Body of pancreas (tissue), 4 donors: ENCODE measurements at regions not wholly inside any gene's neighbourhood (a gene's known extent, or its start where the extent isn't known, plus 50 kb on each side); places are given as distances from the start of the nearest gene placed in this dataset.

Experiments used
- ATAC-seq: fragments of 150-250 bp; one replicate; pipeline ENCODE4 v1.9.1; 2016
- DNase-seq, 4 donors: peaks; one replicate each; pipeline ENCODE4 v3.0.0-alpha.2; 2019
- H3K27ac ChIP-seq, 4 donors: fragments of 200-600 bp; sonication (generic); 1 replicate in 3 of 4; 2 replicates in 1 of 4; pipeline versions ENCODE4 v1.5.1 to v1.6.1; 2016 to 2019; ENCODE audit warnings: mild to moderate bottlenecking in 1 of 4, mixed read lengths in 1 of 4, moderate library complexity in 1 of 4
- H3K27me3 ChIP-seq, 2 donors: fragments of 200-600 bp; sonication (generic); one replicate each; pipeline ENCODE4 v1.6.0; 2016; ENCODE audit warnings: mild to moderate bottlenecking in 1 of 2
- H3K36me3 ChIP-seq, 2 donors: fragments of 200-600 bp; sonication (generic); replicated peaks in 1 of 2; 2 replicates each; pipeline ENCODE4 v1.5.1; 2016; ENCODE audit warnings: low read depth in 2 of 2; ENCODE audit not compliant: insufficient read depth in 1 of 2
- H3K4me1 ChIP-seq: fragments of 200-600 bp; sonication (generic); one replicate; pipeline ENCODE4 v1.6.0; 2016
- H3K4me3 ChIP-seq, 2 donors: fragments of 200-600 bp; sonication (generic); 1 replicate in 1 of 2; 2 replicates in 1 of 2; pipeline ENCODE4 v1.5.1; 2016 to 2019
- H3K9me3 ChIP-seq, 3 donors: fragments of 200-600 bp; sonication (generic); 1 replicate in 2 of 3; 2 replicates in 1 of 3; pipeline ENCODE4 v1.5.1; 2016
- POLR2A ChIP-seq, 3 donors: fragments of 450-650 bp; IDR thresholded peaks; one replicate each; pipeline ENCODE4 v1.6.1; 2016; ENCODE audit warnings: antibody characterized with exemption in 3 of 3, mild to moderate bottlenecking in 2 of 3
- WGBS, 2 donors: methylation state at CpG; one replicate each; pipeline ENCODE4 v1.1.5; 2017; 5-methylcytosine and 5-hydroxymethylcytosine counted together
- intact Hi-C: fragments of 100-400 bp; cut with DNase I; formaldehyde crosslinking; loops from one replicate; pipeline ENCODE4 v1.15.1; 2023
- TF ChIP-seq, protein P1 (sequence below), 7 experiments: fragments of 450-650 bp in 4 of 7; fragments of 200-600 bp in 3 of 7; sonication (generic) in 3 of 7; IDR thresholded peaks; one replicate each; pipeline ENCODE4 v1.5.1; 2016 to 2019; ENCODE audit warnings: antibody characterized with exemption in 7 of 7

DNA sequence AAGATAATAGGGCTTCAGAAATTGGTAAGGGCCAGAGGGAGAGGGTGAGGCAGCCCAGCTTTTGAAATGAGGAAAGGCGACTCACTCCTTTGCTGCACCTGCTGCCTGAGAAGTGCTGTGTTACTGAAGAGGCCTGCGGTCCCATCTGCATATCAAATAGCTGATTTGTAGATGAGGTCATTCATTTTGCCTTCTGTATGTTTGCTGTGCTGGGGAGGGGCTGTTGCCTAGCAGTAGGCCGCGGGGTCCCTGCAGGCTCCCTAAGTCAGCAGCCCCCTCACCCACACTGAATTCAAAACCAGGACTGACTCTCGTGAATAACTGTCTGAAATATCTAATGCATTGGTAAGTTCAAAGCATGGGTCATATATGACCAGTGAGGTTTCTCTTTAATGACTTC is 377.2 kb downstream of the SOX11 start:
- TF ChIP-seq, protein P1, sequence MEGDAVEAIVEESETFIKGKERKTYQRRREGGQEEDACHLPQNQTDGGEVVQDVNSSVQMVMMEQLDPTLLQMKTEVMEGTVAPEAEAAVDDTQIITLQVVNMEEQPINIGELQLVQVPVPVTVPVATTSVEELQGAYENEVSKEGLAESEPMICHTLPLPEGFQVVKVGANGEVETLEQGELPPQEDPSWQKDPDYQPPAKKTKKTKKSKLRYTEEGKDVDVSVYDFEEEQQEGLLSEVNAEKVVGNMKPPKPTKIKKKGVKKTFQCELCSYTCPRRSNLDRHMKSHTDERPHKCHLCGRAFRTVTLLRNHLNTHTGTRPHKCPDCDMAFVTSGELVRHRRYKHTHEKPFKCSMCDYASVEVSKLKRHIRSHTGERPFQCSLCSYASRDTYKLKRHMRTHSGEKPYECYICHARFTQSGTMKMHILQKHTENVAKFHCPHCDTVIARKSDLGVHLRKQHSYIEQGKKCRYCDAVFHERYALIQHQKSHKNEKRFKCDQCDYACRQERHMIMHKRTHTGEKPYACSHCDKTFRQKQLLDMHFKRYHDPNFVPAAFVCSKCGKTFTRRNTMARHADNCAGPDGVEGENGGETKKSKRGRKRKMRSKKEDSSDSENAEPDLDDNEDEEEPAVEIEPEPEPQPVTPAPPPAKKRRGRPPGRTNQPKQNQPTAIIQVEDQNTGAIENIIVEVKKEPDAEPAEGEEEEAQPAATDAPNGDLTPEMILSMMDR (IDR thresholded peaks at IDR 0.05): no peak
- no peak for TF ChIP-seq POLR2A (IDR thresholded peaks at IDR 0.05)
- no peaks in the 10 kb centered on the region for H3K27me3 ChIP-seq
- DNase-seq: no peak

DNA sequence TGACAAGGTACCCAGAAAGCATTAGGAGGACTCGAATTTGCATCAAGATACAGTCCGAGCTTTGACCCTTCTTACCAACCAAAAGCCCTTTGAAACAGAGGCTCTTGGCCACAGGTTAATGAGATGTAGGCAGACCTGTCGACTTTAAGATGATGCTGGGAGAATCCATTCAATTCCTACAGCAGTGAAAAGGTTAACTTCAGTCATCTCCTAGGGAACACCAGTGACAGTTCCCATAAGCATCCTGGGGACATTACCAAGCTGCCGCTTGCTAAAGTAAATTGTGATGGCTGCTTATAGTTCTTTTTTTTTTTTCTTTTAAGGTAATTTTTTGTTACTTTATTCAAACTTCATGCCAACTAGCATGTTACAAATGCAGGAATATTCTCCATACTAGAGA is 379.3 kb downstream of the SOX11 start:
- Histone ChIP-seq H3K36me3 (no peaks in the 10 kb centered on the region), H3K27me3 (no peaks in the 10 kb centered on the region), H3K4me3 (no peak overlapping the region), H3K27ac (no peak overlapping the region), H3K9me3 (no peaks in the 10 kb centered on the region), H3K4me1 (no peaks in the 10 kb centered on the region)
- WGBS, 2 donors: 56 to 62% methylated on average over 4 of the region's 4 CpGs
- no peak for ATAC-seq
- TF ChIP-seq POLR2A (IDR thresholded peaks at IDR 0.05): no peak
- TF ChIP-seq, protein P1 (IDR thresholded peaks at IDR 0.05): no peak
- intact Hi-C loops: no loop called here
- DNase-seq: no peak

More for the DNA sequence above, 377.2 kb downstream of the SOX11 start:
- 65 to 69% methylated on average over 5 of the region's 5 CpGs for WGBS, 2 donors
- Histone ChIP-seq H3K27ac (no peak overlapping the region), H3K36me3 (no peaks in the 10 kb centered on the region), H3K9me3 (no peaks in the 10 kb centered on the region), H3K4me1 (no peaks in the 10 kb centered on the region), H3K4me3 (no peak overlapping the region)
- intact Hi-C loops: no loop called here
- ATAC-seq: no peak

DNA sequence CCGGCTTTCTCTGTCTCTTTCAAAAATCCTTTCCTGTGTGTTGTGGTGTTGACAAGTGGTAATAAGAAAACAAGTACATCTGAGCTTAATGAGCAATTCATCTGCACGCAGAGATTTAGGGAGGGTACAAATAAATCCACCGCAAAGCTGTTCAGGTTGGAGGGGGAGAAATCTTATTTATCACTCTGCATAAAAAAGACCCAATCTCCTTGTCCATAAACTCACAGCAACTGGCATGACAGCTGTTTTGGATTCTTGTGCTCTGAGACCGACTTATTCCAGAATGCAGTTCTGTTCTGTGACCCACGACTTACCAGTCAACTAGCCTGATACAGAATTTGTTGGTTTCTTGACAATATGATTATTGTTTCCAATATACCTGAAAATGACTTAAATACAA is 380.1 kb downstream of the SOX11 start:
- no peak for ATAC-seq
- Histone ChIP-seq H3K36me3 (no peaks in the 10 kb centered on the region), H3K27ac (no peak overlapping the region), H3K27me3 (no peaks in the 10 kb centered on the region), H3K9me3 (no peaks in the 10 kb centered on the region), H3K4me3 (no peak overlapping the region), H3K4me1 (no peaks in the 10 kb centered on the region)
- TF ChIP-seq, protein P1 (IDR thresholded peaks at IDR 0.05): no peak
- no peak for TF ChIP-seq POLR2A (IDR thresholded peaks at IDR 0.05)
- WGBS, 2 donors: 75% methylated on average over 5 of the region's 5 CpGs
- no peak for DNase-seq
- intact Hi-C loops: no loop called here

DNA sequence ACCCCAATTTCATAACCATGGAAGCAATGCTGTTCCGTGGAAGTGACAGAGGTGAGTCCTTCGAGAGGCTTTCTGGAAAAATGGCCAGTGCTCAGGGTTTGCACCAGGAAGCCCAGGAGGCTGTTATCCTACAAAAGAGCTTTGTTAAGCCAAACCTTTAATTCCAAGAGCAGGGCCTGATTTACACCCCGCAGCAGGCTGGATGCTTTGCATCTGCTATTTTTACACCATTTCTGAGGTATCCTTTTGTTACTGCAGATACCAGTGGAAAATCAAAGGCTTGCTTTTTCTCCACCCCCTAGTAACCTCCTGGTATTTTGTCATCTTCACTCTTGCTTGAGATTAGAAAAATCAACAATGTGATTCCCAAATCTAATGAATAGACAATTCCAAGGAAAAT is 380.6 kb downstream of the SOX11 start:
- Histone ChIP-seq H3K27me3 (no peaks in the 10 kb centered on the region), H3K27ac (no peak overlapping the region), H3K9me3 (no peaks in the 10 kb centered on the region), H3K4me1 (peaks cover 3% of the 10 kb centered on the region), H3K4me3 (no peak overlapping the region), H3K36me3 (no peaks in the 10 kb centered on the region)
- DNase-seq (no peak), ATAC-seq (no peak)
- 69 to 86% methylated on average over 3 of the region's 3 CpGs for WGBS, 2 donors
- intact Hi-C loops: no loop called here
- TF ChIP-seq POLR2A (IDR thresholded peaks at IDR 0.05): no peak
- TF ChIP-seq, protein P1 (IDR thresholded peaks at IDR 0.05): no peak

DNA sequence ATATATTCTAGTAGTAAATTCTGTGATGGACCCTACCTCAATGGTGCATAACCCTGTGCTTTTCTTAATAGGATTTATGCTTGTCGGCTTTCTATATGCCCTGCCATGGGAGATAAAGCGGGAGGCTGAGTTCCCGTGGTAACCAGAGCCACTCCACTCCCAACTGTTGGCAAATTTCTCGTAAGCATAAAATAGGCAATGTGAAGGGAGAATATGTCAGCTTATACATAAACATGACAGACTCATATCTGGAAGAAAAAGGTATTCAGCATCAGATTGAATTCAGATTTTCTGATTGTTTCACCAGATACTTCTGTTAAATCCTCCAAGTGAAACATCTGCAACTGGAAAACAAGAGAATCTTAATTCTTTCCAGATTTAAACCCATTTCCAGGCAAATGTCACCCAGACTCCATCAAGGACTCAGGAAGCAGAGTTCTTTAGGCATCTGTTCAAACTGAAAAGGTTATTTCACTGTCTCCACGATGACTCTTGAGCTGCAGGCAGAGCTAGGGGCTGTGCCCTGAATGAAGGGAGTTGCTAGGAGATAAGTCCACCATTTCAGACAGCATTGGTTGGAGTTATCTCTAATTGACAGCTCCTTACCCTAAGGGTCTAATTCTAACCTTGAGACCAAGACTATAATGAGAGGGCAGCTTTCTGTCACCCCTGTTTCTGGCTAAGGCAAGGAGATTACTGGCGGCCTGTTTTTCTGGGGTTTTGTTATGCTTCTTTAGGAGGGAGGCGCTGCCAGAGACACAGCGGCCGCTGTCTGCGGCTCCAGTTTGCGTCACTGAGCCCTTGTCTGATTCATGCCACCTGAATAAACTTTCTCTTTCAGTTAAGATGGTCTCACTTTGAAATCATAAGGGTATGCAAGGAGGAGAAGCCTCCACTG is 381.3 kb downstream of the SOX11 start:
- intact Hi-C loops: no loop called here
- TF ChIP-seq, protein P1 (IDR thresholded peaks at IDR 0.05): no peak
- TF ChIP-seq POLR2A (IDR thresholded peaks at IDR 0.05): no peak
- H3K27ac ChIP-seq: no peak overlapping the region

More for the DNA sequence above, 381.3 kb downstream of the SOX11 start:
- peaks cover 8% of the 10 kb centered on the region for H3K4me1 ChIP-seq
- H3K36me3 ChIP-seq: no peaks in the 10 kb centered on the region
- DNase-seq: no peak
- no peak for ATAC-seq
- H3K9me3 ChIP-seq: no peaks in the 10 kb centered on the region
- 71 to 75% methylated on average over 11 of the region's 11 CpGs for WGBS, 2 donors
- H3K27me3 ChIP-seq: no peaks in the 10 kb centered on the region
- H3K4me3 ChIP-seq: no peak overlapping the region
